HEK293T (cell line): ENCODE measurements at regions not wholly inside any gene's neighbourhood (a gene's known extent, or its start where the extent isn't known, plus 50 kb on each side); places are given as distances from the start of the nearest gene placed in this dataset.
"Not testable (repeated sequence)": the region's sequence is repeated elsewhere in the genome, so short reads cannot be mapped to it uniquely, and the experiment has no call there.

Experiments
- CTCF ChIA-PET: fragments of 350-600 bp; formaldehyde crosslinking; extraction: SDS; loops from one replicate; lab custom pipeline; 2021; ENCODE audit warnings: antibody characterized with exemption, inconsistent platforms; lab: Yijun Ruan, JAX
- POLR2A ChIA-PET: fragments of 350-600 bp; formaldehyde crosslinking; extraction: SDS; loops from one replicate; lab custom pipeline; 2020; ENCODE audit warnings: antibody characterized with exemption, inconsistent platforms; lab: Yijun Ruan, JAX
- DNase-seq: peaks from one replicate; pipeline ENCODE4 v3.0.0; 2012; ENCODE audit warnings: mixed read lengths; ENCODE audit errors: extremely low spot score
- ARNT ChIP-seq: fragments of 450-650 bp; IDR thresholded peaks from 2 replicates; pipeline ENCODE4 v1.6.1; 2017; ENCODE audit warnings: mild to moderate bottlenecking
- BHLHE40 ChIP-seq: fragments of 450-650 bp; IDR thresholded peaks from 2 replicates; pipeline ENCODE4 v1.6.1; 2016; ENCODE audit warnings: mild to moderate bottlenecking, moderate library complexity, borderline replicate concordance
- CTBP1 ChIP-seq: fragments of 450-650 bp; IDR thresholded peaks from 2 replicates; pipeline ENCODE4 v1.6.1; 2016; ENCODE audit warnings: borderline replicate concordance
- ELF4 ChIP-seq: fragments of 450-650 bp; IDR thresholded peaks from 2 replicates; pipeline ENCODE4 v1.6.1; 2017; ENCODE audit warnings: antibody characterized with exemption
- FOXA1 ChIP-seq: fragments of 450-650 bp; IDR thresholded peaks from 2 replicates; pipeline ENCODE4 v1.6.1; 2016; ENCODE audit warnings: mild to moderate bottlenecking
- FOXK2 ChIP-seq: fragments of 450-650 bp; IDR thresholded peaks from 2 replicates; pipeline ENCODE4 v1.6.1; 2016; ENCODE audit warnings: mild to moderate bottlenecking
- FOXM1 ChIP-seq: fragments of 450-650 bp; IDR thresholded peaks from 2 replicates; pipeline ENCODE4 v1.6.1; 2017; ENCODE audit warnings: mild to moderate bottlenecking, borderline replicate concordance
- HDGF ChIP-seq: fragments of 450-650 bp; IDR thresholded peaks from 2 replicates; pipeline ENCODE4 v1.6.1; 2017; ENCODE audit warnings: antibody characterized with exemption, borderline replicate concordance
- L3MBTL2 ChIP-seq: fragments of 450-650 bp; conservative IDR thresholded peaks from 2 replicates; pipeline ENCODE4 v1.6.1; 2016; ENCODE audit warnings: mild to moderate bottlenecking
- LEF1 ChIP-seq: fragments of 450-650 bp; IDR thresholded peaks from 2 replicates; pipeline ENCODE4 v1.6.1; 2017; ENCODE audit warnings: mild to moderate bottlenecking, borderline replicate concordance
- NFRKB ChIP-seq: fragments of 450-650 bp; IDR thresholded peaks from 2 replicates; pipeline ENCODE4 v1.6.1; 2016; ENCODE audit warnings: mild to moderate bottlenecking, moderate library complexity
- SP1 ChIP-seq: fragments of 450-650 bp; IDR thresholded peaks from 2 replicates; pipeline ENCODE4 v1.6.1; 2017
- SUZ12 ChIP-seq: fragments of 450-650 bp; IDR thresholded peaks from 2 replicates; pipeline ENCODE4 v1.6.1; 2016; ENCODE audit warnings: mild to moderate bottlenecking
- TARDBP ChIP-seq: fragments of 450-650 bp; IDR thresholded peaks from 2 replicates; pipeline ENCODE4 v1.6.1; 2016
- ZNF384 ChIP-seq: fragments of 450-650 bp; IDR thresholded peaks from 2 replicates; pipeline ENCODE4 v1.6.1; 2016
- TF ChIP-seq, protein P1 (sequence below): fragments of 450-650 bp; IDR thresholded peaks from 2 replicates; pipeline ENCODE4 v1.6.1; 2016

DNA sequence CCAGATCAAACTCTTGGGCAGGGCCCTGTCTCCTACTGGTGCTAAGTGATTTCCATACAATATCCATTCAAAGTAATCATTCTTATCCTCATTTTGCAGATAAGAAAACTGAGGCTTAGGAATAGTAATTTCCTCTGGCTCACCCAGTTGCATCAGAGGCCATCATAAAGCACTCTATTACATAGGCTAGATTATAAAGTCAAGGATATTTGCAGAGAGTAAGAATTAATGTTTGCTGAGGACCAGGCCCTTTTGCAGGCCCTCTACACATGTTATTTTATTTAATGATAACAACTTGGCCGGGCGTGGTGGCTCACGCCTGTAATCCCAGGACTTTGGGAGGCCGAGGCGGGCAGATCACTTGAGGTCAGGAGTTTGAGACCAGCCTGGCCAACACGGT is 316.8 kb downstream of the ZNF674 start:
- CTCF ChIA-PET: no interaction called here
- POLR2A ChIA-PET: no interaction called here
- no peak for DNase-seq
- no peak for TF ChIP-seq CTBP1
- TF ChIP-seq LEF1: no peak
- no peak for TF ChIP-seq FOXM1
- no peak for TF ChIP-seq SUZ12
- no peak for TF ChIP-seq BHLHE40
- TF ChIP-seq ELF4: no peak
- TF ChIP-seq L3MBTL2: no peak
- no peak for TF ChIP-seq SP1
- no peak for TF ChIP-seq ARNT
- no peak for TF ChIP-seq HDGF
- TF ChIP-seq NFRKB: no peak
- TF ChIP-seq FOXA1: no peak
- TF ChIP-seq ZNF384: no peak
- TF ChIP-seq FOXK2: no peak
- TF ChIP-seq, protein P1, sequence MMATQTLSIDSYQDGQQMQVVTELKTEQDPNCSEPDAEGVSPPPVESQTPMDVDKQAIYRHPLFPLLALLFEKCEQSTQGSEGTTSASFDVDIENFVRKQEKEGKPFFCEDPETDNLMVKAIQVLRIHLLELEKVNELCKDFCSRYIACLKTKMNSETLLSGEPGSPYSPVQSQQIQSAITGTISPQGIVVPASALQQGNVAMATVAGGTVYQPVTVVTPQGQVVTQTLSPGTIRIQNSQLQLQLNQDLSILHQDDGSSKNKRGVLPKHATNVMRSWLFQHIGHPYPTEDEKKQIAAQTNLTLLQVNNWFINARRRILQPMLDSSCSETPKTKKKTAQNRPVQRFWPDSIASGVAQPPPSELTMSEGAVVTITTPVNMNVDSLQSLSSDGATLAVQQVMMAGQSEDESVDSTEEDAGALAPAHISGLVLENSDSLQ: no peak

DNA sequence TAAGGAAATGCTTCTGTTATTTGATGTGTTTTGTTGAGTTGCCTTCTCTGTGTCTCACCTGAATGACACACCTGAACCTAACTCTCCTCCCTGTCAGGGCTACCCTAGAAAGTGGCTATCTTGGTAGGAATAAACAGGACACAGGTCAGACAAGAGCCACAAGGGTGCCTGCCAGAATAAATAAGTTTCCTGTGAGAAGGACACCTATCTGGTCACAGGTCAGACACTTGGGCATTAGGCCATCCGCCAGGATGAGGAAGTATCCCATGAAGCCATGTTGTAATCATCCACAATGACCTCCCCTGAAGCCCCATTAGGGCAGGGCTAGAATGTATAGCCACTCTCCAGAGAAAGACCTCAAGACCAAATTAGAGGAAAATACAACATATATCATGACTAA is 318.8 kb downstream of the ZNF674 start:
- CTCF ChIA-PET: no interaction called here
- no peak for DNase-seq
- no peak for TF ChIP-seq ELF4
- TF ChIP-seq SUZ12: no peak
- no peak for TF ChIP-seq FOXM1
- no peak for TF ChIP-seq NFRKB
- TF ChIP-seq L3MBTL2: no peak
- no peak for TF ChIP-seq SP1
- no peak for TF ChIP-seq HDGF
- TF ChIP-seq ZNF384: no peak
- no peak for TF ChIP-seq CTBP1
- TF ChIP-seq BHLHE40: no peak
- TF ChIP-seq LEF1: no peak
- TF ChIP-seq, protein P1: no peak
- TF ChIP-seq FOXK2: no peak
- TF ChIP-seq FOXA1: no peak
- TF ChIP-seq TARDBP: no peak
- no peak for TF ChIP-seq ARNT
- POLR2A ChIA-PET: no interaction called here

DNA sequence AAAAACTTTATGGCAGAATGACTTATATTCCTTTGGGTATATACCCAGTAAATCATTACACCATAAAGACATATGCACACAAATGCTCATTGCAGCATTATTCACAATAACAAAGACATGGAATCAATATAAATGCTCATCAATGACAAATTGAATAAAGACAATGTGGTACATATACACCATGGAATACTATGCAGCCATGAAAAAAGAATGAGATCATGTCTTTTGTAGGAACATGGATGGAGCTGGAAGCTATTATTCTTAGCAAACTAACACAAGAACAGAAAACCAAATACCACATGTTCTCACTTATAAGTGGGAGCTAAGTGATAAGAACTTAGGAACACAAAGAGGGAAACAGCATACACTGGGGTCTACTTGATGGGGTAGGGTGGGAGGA is 321.7 kb downstream of the ZNF674 start:
- CTCF ChIA-PET, DNase-seq, POLR2A ChIA-PET: not testable (repeated sequence)

GRCh38 chrX:46220822-46221221 is 324.4 kb downstream of the ZNF674 start:
- CTCF ChIA-PET: no interaction called here
- POLR2A ChIA-PET: no interaction called here
- TF ChIP-seq ELF4 (no peak), NFRKB (no peak), LEF1 (no peak), HDGF (no peak), L3MBTL2 (no peak), FOXM1 (no peak), BHLHE40 (no peak), SP1 (no peak)
- TF ChIP-seq, protein P1: no peak
- DNase-seq: no peak

- ChIA-PET POLR2A (no interaction called here), CTCF (no interaction called here)
- DNase-seq: no peak
- no peak for TF ChIP-seq NFRKB
- TF ChIP-seq, protein P1: no peak
- TF ChIP-seq ELF4: no peak
- TF ChIP-seq ZNF384: no peak
- no peak for TF ChIP-seq ARNT
- no peak for TF ChIP-seq HDGF
- TF ChIP-seq LEF1: no peak
- TF ChIP-seq SP1: no peak
- TF ChIP-seq FOXA1: no peak
- no peak for TF ChIP-seq BHLHE40
- TF ChIP-seq SUZ12: no peak
- no peak for TF ChIP-seq TARDBP
- no peak for TF ChIP-seq FOXK2
- no peak for TF ChIP-seq FOXM1
- TF ChIP-seq CTBP1: no peak
- no peak for TF ChIP-seq L3MBTL2
Observed at GRCh38 chrX:46218373-46218772, 326.8 kb downstream of the ZNF674 start.

DNA sequence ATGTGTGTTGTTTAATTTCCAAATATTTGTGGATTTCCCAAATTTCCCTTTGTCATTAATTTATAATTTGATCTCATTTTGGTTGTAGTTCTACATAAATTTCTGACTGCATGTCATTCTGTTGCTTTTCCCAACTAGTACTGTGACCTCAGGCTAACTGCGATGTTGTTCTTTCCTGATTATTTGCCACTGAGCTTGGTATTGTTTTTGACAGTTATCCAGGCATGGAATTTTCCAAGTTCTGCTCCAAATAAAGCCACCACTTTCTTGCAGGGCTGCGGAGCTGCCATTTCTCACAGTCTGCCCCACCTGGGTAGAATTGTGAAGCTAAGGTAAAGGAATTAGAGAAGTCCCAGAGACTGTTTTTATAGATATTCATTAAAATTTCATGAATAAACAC is 328.8 kb downstream of the ZNF674 start:
- DNase-seq: no peak
- ChIA-PET CTCF (interaction anchor here (0.6 kb wide), 1 partner anchor 1378 kb away, joined by 5 read pairs; no protein-coding TSS in a partner anchor), POLR2A (no interaction called here)
- TF ChIP-seq ELF4: no peak
- TF ChIP-seq ARNT: no peak
- TF ChIP-seq LEF1: no peak
- no peak for TF ChIP-seq BHLHE40
- TF ChIP-seq ZNF384: no peak
- TF ChIP-seq NFRKB: no peak
- TF ChIP-seq FOXM1: no peak
- no peak for TF ChIP-seq HDGF
- no peak for TF ChIP-seq SUZ12
